Subcutaneous abdominal adipose tissue (tissue), 5 donors: ENCODE measurements at regions not wholly inside any gene's neighbourhood (a gene's known extent, or its start where the extent isn't known, plus 50 kb on each side); places are given as distances from the start of the nearest gene placed in this dataset.

Experiments used
- H3K27ac ChIP-seq: one replicate; pipeline ENCODE4 v1.7.0; 2013; ENCODE audit warnings: low read depth, mild to moderate bottlenecking, inconsistent platforms, low read length, moderate library complexity
- H3K27me3 ChIP-seq, 5 donors: one replicate each; pipeline ENCODE4 v1.7.0; 2013; ENCODE audit warnings: low read length in 5 of 5, inconsistent platforms in 1 of 5; ENCODE audit not compliant: control insufficient read depth in 5 of 5, insufficient read depth in 4 of 5
- H3K36me3 ChIP-seq, 5 donors: one replicate each; pipeline ENCODE4 v1.7.0; 2013; ENCODE audit warnings: low read length in 5 of 5; ENCODE audit not compliant: control insufficient read depth in 5 of 5, insufficient read depth in 5 of 5
- H3K4me1 ChIP-seq, 5 donors: one replicate each; pipeline ENCODE4 v1.7.0; 2013; ENCODE audit warnings: low read length in 5 of 5, mild to moderate bottlenecking in 3 of 5, moderate library complexity in 1 of 5; ENCODE audit not compliant: control insufficient read depth in 5 of 5, insufficient read depth in 5 of 5
- H3K4me3 ChIP-seq, 5 donors: one replicate each; pipeline ENCODE4 v1.7.0; 2013; ENCODE audit warnings: low read length in 5 of 5, low read depth in 1 of 5
- H3K9ac ChIP-seq, 5 donors: one replicate each; pipeline ENCODE4 v1.7.0; 2013; ENCODE audit warnings: low read length in 5 of 5, mild to moderate bottlenecking in 4 of 5, moderate library complexity in 3 of 5
- H3K9me3 ChIP-seq, 5 donors: one replicate each; pipeline ENCODE4 v1.7.0; 2013; ENCODE audit warnings: low read length in 5 of 5; ENCODE audit not compliant: control insufficient read depth in 5 of 5
- donor health status: healthy.
- donor health status: healthy.
- donor health status: healthy.
- donor health status: healthy.
- donor health status: healthy.

DNA sequence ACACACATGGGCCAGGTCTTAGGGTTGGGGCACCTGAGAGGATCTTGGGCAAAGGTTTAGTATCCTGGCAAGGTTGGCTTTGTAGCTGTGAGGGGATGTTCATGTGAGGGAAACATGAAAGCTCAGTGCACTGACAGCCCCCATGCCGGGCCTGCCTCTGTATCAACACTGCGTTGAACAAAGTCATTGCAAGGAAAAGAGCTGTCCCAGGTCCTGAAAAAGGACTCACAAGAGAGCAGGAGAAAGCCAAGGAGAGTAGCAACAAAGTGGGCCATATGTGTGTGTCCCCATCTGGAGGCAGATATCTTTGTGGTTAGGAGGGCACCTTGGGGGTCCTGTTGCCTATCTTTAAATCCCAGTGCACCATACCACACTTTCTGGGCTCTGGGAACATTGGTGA is 237.8 kb upstream of the THSD7B start:
- H3K27me3 ChIP-seq, result peaks cover 0 to 2% (median 0%) of the 10 kb centered on the region in 5 donors
- no peak overlapping the region for H3K4me3 ChIP-seq
- H3K4me1 ChIP-seq, result no peaks in the 10 kb centered on the region
- H3K9me3 ChIP-seq, result no peaks in the 10 kb centered on the region
- H3K36me3 ChIP-seq, result no peaks in the 10 kb centered on the region
- H3K9ac ChIP-seq, result no peak overlapping the region
- no peak overlapping the region for H3K27ac ChIP-seq

GRCh38 chr2:136522724-136523123 is 242.6 kb upstream of the THSD7B start:
- Histone ChIP-seq H3K4me1 (no peaks in the 10 kb centered on the region), H3K36me3 (no peaks in the 10 kb centered on the region), H3K9ac (no peak overlapping the region), H3K4me3 (no peak overlapping the region), H3K27me3 (no peaks in the 10 kb centered on the region), H3K9me3 (no peaks in the 10 kb centered on the region), H3K27ac (no peak overlapping the region)

GRCh38 chr2:136517716-136518115 is 247.6 kb upstream of the THSD7B start:
- H3K27ac ChIP-seq, result no peak overlapping the region
- no peak overlapping the region for H3K9ac ChIP-seq
- no peaks in the 10 kb centered on the region for H3K4me1 ChIP-seq

GRCh38 chr2:136510244-136510643 is 255.1 kb upstream of the THSD7B start:
- H3K36me3 ChIP-seq, result no peaks in the 10 kb centered on the region
- no peak overlapping the region for H3K9ac ChIP-seq
- H3K27ac ChIP-seq, result no peak overlapping the region
- peaks cover 0 to 8% (median 2%) of the 10 kb centered on the region in 5 donors for H3K27me3 ChIP-seq
- H3K4me3 ChIP-seq, result no peak overlapping the region
- H3K4me1 ChIP-seq, result no peaks in the 10 kb centered on the region
- H3K9me3 ChIP-seq, result no peaks in the 10 kb centered on the region

More at GRCh38 chr2:136517716-136518115, 247.6 kb upstream of the THSD7B start:
- no peaks in the 10 kb centered on the region for H3K9me3 ChIP-seq
- peaks cover 0 to 4% (median 2%) of the 10 kb centered on the region in 5 donors for H3K27me3 ChIP-seq
- H3K4me3 ChIP-seq, result no peak overlapping the region
- no peaks in the 10 kb centered on the region for H3K36me3 ChIP-seq

- Histone ChIP-seq H3K4me3 (no peak overlapping the region), H3K36me3 (no peaks in the 10 kb centered on the region), H3K27me3 (peaks cover 0 to 4% (median 0%) of the 10 kb centered on the region in 5 donors)
Observed at GRCh38 chr2:136505462-136505861, 259.9 kb upstream of the THSD7B start.

DNA sequence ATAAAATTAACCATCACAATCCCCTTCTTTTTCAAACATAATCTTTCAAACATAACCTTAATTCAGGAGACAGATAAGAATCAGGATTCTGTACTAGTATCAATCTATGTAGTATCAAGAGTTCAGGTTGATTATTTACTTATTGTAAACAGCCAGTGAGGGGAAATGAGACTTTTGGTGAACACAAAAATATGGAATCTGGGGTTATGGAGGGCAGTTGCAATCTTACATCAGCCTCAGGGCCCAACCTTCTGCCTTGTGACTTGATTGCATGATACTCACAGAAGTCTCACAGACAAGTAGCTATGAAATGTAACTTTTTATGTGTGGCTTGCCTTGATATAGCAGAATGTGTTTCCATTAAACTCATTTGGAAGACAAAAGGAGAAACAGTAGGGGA is 262.7 kb upstream of the THSD7B start:
- H3K27me3 ChIP-seq, result no peaks in the 10 kb centered on the region
- H3K9ac ChIP-seq, result no peak overlapping the region
- H3K4me3 ChIP-seq, result no peak overlapping the region

More at GRCh38 chr2:136505462-136505861, 259.9 kb upstream of the THSD7B start:
- Histone ChIP-seq H3K9me3 (no peaks in the 10 kb centered on the region), H3K9ac (no peak overlapping the region), H3K4me1 (no peaks in the 10 kb centered on the region), H3K27ac (no peak overlapping the region)

DNA sequence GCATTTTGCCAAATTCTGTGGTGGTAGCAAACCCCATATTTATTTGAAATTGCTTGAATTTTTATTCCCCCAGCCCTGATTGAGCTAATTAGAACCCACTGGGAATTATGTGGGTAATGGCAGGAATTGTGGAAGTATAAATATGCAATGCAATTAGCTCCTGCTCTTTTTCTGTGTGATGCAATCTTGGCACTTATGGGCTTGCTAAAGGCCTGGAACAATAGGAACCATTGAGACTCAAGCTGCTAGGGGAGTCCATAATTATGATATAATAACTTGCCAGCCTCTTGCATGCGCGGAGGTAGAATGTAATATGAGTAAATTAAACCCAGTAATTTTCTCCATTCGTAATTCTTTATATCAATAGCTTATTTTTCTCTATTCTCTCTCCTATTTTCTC is 267.6 kb upstream of the THSD7B start:
- Histone ChIP-seq H3K9ac (no peak overlapping the region), H3K9me3 (no peaks in the 10 kb centered on the region), H3K27me3 (peaks cover 0 to 3% (median 0%) of the 10 kb centered on the region in 5 donors), H3K4me1 (no peaks in the 10 kb centered on the region), H3K4me3 (no peak overlapping the region), H3K27ac (no peak overlapping the region), H3K36me3 (no peaks in the 10 kb centered on the region)

More for the DNA sequence above, 262.7 kb upstream of the THSD7B start:
- Histone ChIP-seq H3K9me3 (no peaks in the 10 kb centered on the region), H3K36me3 (no peaks in the 10 kb centered on the region), H3K4me1 (no peaks in the 10 kb centered on the region), H3K27ac (no peak overlapping the region)

GRCh38 chr2:136496966-136497365 is 268.4 kb upstream of the THSD7B start:
- Histone ChIP-seq H3K4me3 (no peak overlapping the region), H3K36me3 (no peaks in the 10 kb centered on the region), H3K27me3 (peaks cover 0 to 3% (median 0%) of the 10 kb centered on the region in 5 donors), H3K9me3 (peaks cover 0 to 3% (median 0%) of the 10 kb centered on the region in 5 donors), H3K9ac (no peak overlapping the region), H3K4me1 (no peaks in the 10 kb centered on the region), H3K27ac (no peak overlapping the region)

- no peak overlapping the region for H3K9ac ChIP-seq
- H3K27ac ChIP-seq, result no peak overlapping the region
- H3K36me3 ChIP-seq, result no peaks in the 10 kb centered on the region
- H3K9me3 ChIP-seq, result peaks cover 0 to 6% (median 0%) of the 10 kb centered on the region in 5 donors
- H3K4me3 ChIP-seq, result no peak overlapping the region
- H3K4me1 ChIP-seq, result no peaks in the 10 kb centered on the region
- H3K27me3 ChIP-seq, result peaks cover 0 to 5% (median 0%) of the 10 kb centered on the region in 5 donors
Observed at GRCh38 chr2:136495636-136496035, 269.7 kb upstream of the THSD7B start.

DNA sequence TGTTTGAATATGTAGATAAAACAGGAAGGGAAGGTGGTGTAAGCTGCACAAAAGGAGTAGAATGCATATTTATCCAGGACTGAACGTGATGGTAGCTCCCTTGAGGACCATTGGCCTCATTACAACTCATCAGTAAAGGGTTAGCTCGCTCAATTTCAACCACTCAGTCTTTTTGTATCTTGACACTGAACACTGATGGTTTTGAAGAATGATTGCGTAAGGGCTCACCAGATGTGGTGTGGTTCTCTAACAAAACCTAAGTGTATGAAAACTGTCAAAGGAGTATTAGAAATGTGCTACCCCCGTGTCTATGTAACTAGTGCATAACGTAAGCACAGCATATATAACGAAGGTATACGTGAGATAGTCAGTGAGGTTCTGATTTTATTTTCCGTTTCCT is 272.4 kb upstream of the THSD7B start:
- H3K4me3 ChIP-seq, result no peak overlapping the region
- no peaks in the 10 kb centered on the region for H3K36me3 ChIP-seq
- H3K27ac ChIP-seq, result no peak overlapping the region
- peaks cover 0 to 5% (median 0%) of the 10 kb centered on the region in 5 donors for H3K27me3 ChIP-seq
- H3K9me3 ChIP-seq, result peaks cover 0 to 9% (median 7%) of the 10 kb centered on the region in 5 donors
- H3K4me1 ChIP-seq, result no peaks in the 10 kb centered on the region
- no peak overlapping the region for H3K9ac ChIP-seq

GRCh38 chr2:136490100-136490499 is 275.2 kb upstream of the THSD7B start:
- Histone ChIP-seq H3K4me1 (no peaks in the 10 kb centered on the region), H3K4me3 (no peak overlapping the region), H3K9me3 (peaks cover 0 to 9% (median 7%) of the 10 kb centered on the region in 5 donors), H3K27ac (no peak overlapping the region), H3K36me3 (no peaks in the 10 kb centered on the region), H3K27me3 (peaks cover 0 to 5% (median 0%) of the 10 kb centered on the region in 5 donors), H3K9ac (no peak overlapping the region)
